Neural progenitor cell (in vitro differentiated cells): ENCODE measurements at regions not wholly inside any gene's neighbourhood (a gene's known extent, or its start where the extent isn't known, plus 50 kb on each side); places are given as distances from the start of the nearest gene placed in this dataset.

Source experiments
- DNase-seq: peaks from one replicate; pipeline ENCODE4 v3.0.0-alpha.2; 2016; ENCODE audit warnings: low spot score
- H2AFZ ChIP-seq: fragments of 200-600 bp; sonication (generic); replicated peaks from 2 replicates; pipeline ENCODE4 v1.6.1; 2016; ENCODE audit warnings: antibody characterized with exemption
- H3F3A ChIP-seq: fragments of 200-600 bp; sonication (generic); 2 replicates; pipeline ENCODE4 v1.6.1; 2016; ENCODE audit warnings: antibody characterized with exemption, low read depth
- H3K27ac ChIP-seq: fragments of 200-600 bp; sonication (generic); 2 replicates; pipeline ENCODE4 v1.5.1; 2016; ENCODE audit warnings: mild to moderate bottlenecking
- H3K27me3 ChIP-seq: fragments of 200-600 bp; sonication (generic); 2 replicates; pipeline ENCODE4 v1.6.1; 2016; ENCODE audit warnings: mild to moderate bottlenecking, moderate library complexity
- H3K36me3 ChIP-seq: fragments of 200-600 bp; sonication (generic); 2 replicates; pipeline ENCODE4 v1.5.1; 2016
- H3K4me1 ChIP-seq: fragments of 200-600 bp; sonication (generic); 2 replicates; pipeline ENCODE4 v1.6.1; 2016; ENCODE audit warnings: mixed run types
- H3K4me2 ChIP-seq: fragments of 200-600 bp; sonication (generic); 2 replicates; pipeline ENCODE4 v1.6.1; 2016
- H3K4me3 ChIP-seq: fragments of 200-600 bp; sonication (generic); 2 replicates; pipeline ENCODE4 v1.5.1; 2016
- H3K79me2 ChIP-seq: fragments of 200-600 bp; sonication (generic); 2 replicates; pipeline ENCODE4 v1.6.1; 2016; ENCODE audit warnings: low read depth
- H3K9ac ChIP-seq: fragments of 200-600 bp; sonication (generic); 2 replicates; pipeline ENCODE4 v1.6.1; 2016
- H3K9me3 ChIP-seq: fragments of 200-600 bp; sonication (generic); 2 replicates; pipeline ENCODE4 v1.5.1; 2016; ENCODE audit warnings: low read depth
- H4K20me1 ChIP-seq: fragments of 200-600 bp; sonication (generic); 2 replicates; pipeline ENCODE4 v1.6.1; 2016; ENCODE audit warnings: low read depth
- H3K27ac Mint-ChIP-seq: 3 replicates; pipeline ENCODE4 v1.8.0; 2021; ENCODE audit warnings: mixed read lengths
- H3K27me3 Mint-ChIP-seq: 2 replicates; pipeline ENCODE4 v1.8.0; 2022; ENCODE audit warnings: low read depth, mild to moderate bottlenecking, inconsistent platforms, moderate library complexity, mixed read lengths; ENCODE audit not compliant: insufficient read depth
- H3K36me3 Mint-ChIP-seq: 3 replicates; pipeline ENCODE4 v1.8.0; 2021; ENCODE audit warnings: mixed read lengths
- H3K4me1 Mint-ChIP-seq: 3 replicates; pipeline ENCODE4 v1.8.0; 2021; ENCODE audit warnings: mixed read lengths
- H3K4me3 Mint-ChIP-seq: 3 replicates; pipeline ENCODE4 v1.8.0; 2021; ENCODE audit warnings: mild to moderate bottlenecking, moderate library complexity, mixed read lengths
- H3K9me3 Mint-ChIP-seq: 3 replicates; pipeline ENCODE4 v1.8.0; 2020; ENCODE audit warnings: mixed read lengths
- CTCF ChIP-seq: fragments of 200-600 bp; sonication (generic); IDR thresholded peaks from 2 replicates; pipeline ENCODE4 v1.5.1; 2017; ENCODE audit warnings: antibody characterized with exemption, mild to moderate bottlenecking
- EZH2 ChIP-seq: fragments of 200-600 bp; sonication (generic); IDR thresholded peaks from 2 replicates; pipeline ENCODE4 v1.6.1; 2017; ENCODE audit warnings: antibody characterized with exemption, mild to moderate bottlenecking, moderate library complexity
- EZH2phosphoT487 ChIP-seq: fragments of 200-600 bp; sonication (generic); IDR thresholded peaks from 2 replicates; pipeline ENCODE4 v1.6.1; 2017; ENCODE audit warnings: antibody characterized with exemption

- Histone ChIP-seq H3K27me3 (no peaks in the 10 kb centered on the region), H3K9me3 (no peaks in the 10 kb centered on the region), H3K4me1 (no peaks in the 10 kb centered on the region), H2AFZ (no peak overlapping the region), H3K4me3 (no peak overlapping the region), H3K9ac (no peak overlapping the region), H3F3A (no peaks in the 10 kb centered on the region), H3K36me3 (no peaks in the 10 kb centered on the region), H3K4me2 (no peak overlapping the region), H4K20me1 (no peaks in the 10 kb centered on the region), H3K27ac (no peak overlapping the region), H3K79me2 (no peaks in the 10 kb centered on the region)
- Mint-ChIP-seq H3K36me3 (no peaks in the 10 kb centered on the region), H3K27ac (no peak overlapping the region), H3K4me1 (no peaks in the 10 kb centered on the region), H3K9me3 (no peaks in the 10 kb centered on the region), H3K27me3 (peaks cover 2% of the 10 kb centered on the region), H3K4me3 (no peak overlapping the region)
- TF ChIP-seq EZH2: no peak
- TF ChIP-seq EZH2phosphoT487: no peak
- no peak for TF ChIP-seq CTCF
- DNase-seq: no peak
Observed at GRCh38 chr2:78749638-78750037, 275.9 kb upstream of the REG3G start.

- no peaks in the 10 kb centered on the region for H4K20me1 ChIP-seq
- peaks cover 2% of the 10 kb centered on the region for H3K27me3 Mint-ChIP-seq
- no peak overlapping the region for H3K4me3 ChIP-seq
- H3K79me2 ChIP-seq: no peaks in the 10 kb centered on the region
- H3K27me3 ChIP-seq: no peaks in the 10 kb centered on the region
- DNase-seq: no peak
- no peak overlapping the region for H3K4me3 Mint-ChIP-seq
- H3K9ac ChIP-seq: no peak overlapping the region
- TF ChIP-seq EZH2phosphoT487 (no peak), CTCF (no peak), EZH2 (no peak)
- H3K9me3 ChIP-seq: no peaks in the 10 kb centered on the region
- no peaks in the 10 kb centered on the region for H3K36me3 Mint-ChIP-seq
- no peak overlapping the region for H3K27ac ChIP-seq
- no peak overlapping the region for H2AFZ ChIP-seq
- H3K9me3 Mint-ChIP-seq: no peaks in the 10 kb centered on the region
- no peak overlapping the region for H3K4me2 ChIP-seq
- H3K36me3 ChIP-seq: no peaks in the 10 kb centered on the region
- H3F3A ChIP-seq: no peaks in the 10 kb centered on the region
- H3K4me1 ChIP-seq: no peaks in the 10 kb centered on the region
- H3K27ac Mint-ChIP-seq: no peak overlapping the region
- H3K4me1 Mint-ChIP-seq: no peaks in the 10 kb centered on the region
Observed at GRCh38 chr2:78750219-78750618, 275.3 kb upstream of the REG3G start.

GRCh38 chr2:78754930-78755329 is 270.6 kb upstream of the REG3G start:
- no peaks in the 10 kb centered on the region for H3K36me3 Mint-ChIP-seq

More at GRCh38 chr2:78754930-78755329, 270.6 kb upstream of the REG3G start:
- no peaks in the 10 kb centered on the region for H3K27me3 ChIP-seq
- Mint-ChIP-seq H3K27ac (no peak overlapping the region), H3K4me1 (peaks cover 4% of the 10 kb centered on the region), H3K9me3 (peaks cover 5% of the 10 kb centered on the region), H3K27me3 (peaks cover 2% of the 10 kb centered on the region), H3K4me3 (no peak overlapping the region)
- no peaks in the 10 kb centered on the region for H3K4me1 ChIP-seq
- no peak for TF ChIP-seq EZH2
- no peak for TF ChIP-seq CTCF
- no peak for TF ChIP-seq EZH2phosphoT487
- no peak overlapping the region for H3K9ac ChIP-seq
- no peaks in the 10 kb centered on the region for H3F3A ChIP-seq
- no peaks in the 10 kb centered on the region for H3K79me2 ChIP-seq
- no peak overlapping the region for H2AFZ ChIP-seq
- no peak overlapping the region for H3K27ac ChIP-seq
- no peak overlapping the region for H3K4me2 ChIP-seq
- H3K4me3 ChIP-seq: no peak overlapping the region
- H4K20me1 ChIP-seq: no peaks in the 10 kb centered on the region
- no peak for DNase-seq
- H3K36me3 ChIP-seq: no peaks in the 10 kb centered on the region
- no peaks in the 10 kb centered on the region for H3K9me3 ChIP-seq
